PC-9 (cell line): ENCODE measurements at regions not wholly inside any gene's neighbourhood (a gene's known extent, or its start where the extent isn't known, plus 50 kb on each side); places are given as distances from the start of the nearest gene placed in this dataset.

Experiments used
- BruUV-seq: library from RNA; stranded (reverse); fragments of 400-500 nt; replicated peaks from 2 replicates; lab custom pipeline; 2021; lab: Mats Ljungman, UMichigan
- CTCF ChIA-PET: fragments of 300-600 bp; sonication (Branson Sonifier 250); formaldehyde crosslinking; loops from one replicate; lab custom pipeline; 2022; ENCODE audit warnings: antibody characterized with exemption; lab: Charles Lee
- POLR2A ChIA-PET: fragments of 300-600 bp; sonication (Branson Sonifier 250); formaldehyde crosslinking; loops from one replicate; lab custom pipeline; 2022; ENCODE audit warnings: antibody characterized with exemption; ENCODE audit not compliant: unreplicated experiment; lab: Charles Lee
- DNase-seq, 2 experiments: peaks; one replicate each; pipeline versions ENCODE4 v3.0.0 to v3.0.0-alpha.2; 2015 to 2022; ENCODE audit warnings: mixed read lengths in 1 of 2
- H2AFZ ChIP-seq: fragments of 200-600 bp; sonication (generic); 2 replicates; pipeline ENCODE4 v1.8.1; 2017; ENCODE audit warnings: antibody characterized with exemption
- H3F3A ChIP-seq: fragments of 200-600 bp; sonication (generic); 2 replicates; pipeline ENCODE4 v1.8.1; 2017; ENCODE audit warnings: antibody characterized with exemption, mild to moderate bottlenecking, low read depth; ENCODE audit not compliant: insufficient read depth
- H3K27ac ChIP-seq: fragments of 200-600 bp; sonication (generic); 2 replicates; pipeline ENCODE4 v1.6.1; 2016; ENCODE audit warnings: mixed run types
- H3K27me3 ChIP-seq: fragments of 200-600 bp; sonication (generic); 2 replicates; pipeline ENCODE4 v1.6.1; 2016; ENCODE audit warnings: low read depth, mixed run types; ENCODE audit not compliant: insufficient read depth
- H3K36me3 ChIP-seq: fragments of 200-600 bp; sonication (generic); 2 replicates; pipeline ENCODE4 v1.6.1; 2016; ENCODE audit warnings: low read depth, mixed run types
- H3K4me1 ChIP-seq: fragments of 200-600 bp; sonication (generic); replicated peaks from 2 replicates; pipeline ENCODE4 v1.6.1; 2016; ENCODE audit warnings: mixed run types; ENCODE audit not compliant: insufficient read depth
- H3K4me2 ChIP-seq: fragments of 200-600 bp; sonication (generic); 2 replicates; pipeline ENCODE4 v1.6.1; 2017; ENCODE audit warnings: mixed run types
- H3K4me3 ChIP-seq: fragments of 200-600 bp; sonication (generic); 2 replicates; pipeline ENCODE4 v1.6.1; 2016; ENCODE audit warnings: mixed run types
- H3K79me2 ChIP-seq: fragments of 200-600 bp; sonication (generic); 2 replicates; pipeline ENCODE4 v1.6.1; 2017; ENCODE audit warnings: low read depth, mixed run types
- H3K9me2 ChIP-seq: fragments of 200-600 bp; sonication (generic); 2 replicates; pipeline ENCODE4 v1.8.1; 2017; ENCODE audit warnings: mild to moderate bottlenecking; ENCODE audit not compliant: insufficient read depth
- H3K9me3 ChIP-seq: fragments of 200-600 bp; sonication (generic); 2 replicates; pipeline ENCODE4 v1.8.1; 2016; ENCODE audit warnings: low read depth; ENCODE audit not compliant: insufficient read depth
- H4K20me1 ChIP-seq: fragments of 200-600 bp; sonication (generic); 2 replicates; pipeline ENCODE4 v1.8.1; 2017; ENCODE audit not compliant: insufficient read depth
- EZH2 ChIP-seq: fragments of 200-600 bp; sonication (generic); IDR thresholded peaks from 2 replicates; pipeline ENCODE4 v1.8.0; 2017; ENCODE audit warnings: antibody characterized with exemption, low read depth
- intact Hi-C: fragments of 100-400 bp; cut with micrococcal nuclease; formaldehyde crosslinking; loops from one replicate; pipeline ENCODE4 v1.10.0; 2022; ENCODE audit not compliant: unreplicated experiment
- TF ChIP-seq, protein P1 (sequence below): fragments of 200-600 bp; sonication (generic); conservative IDR thresholded peaks from 2 replicates; pipeline ENCODE4 v1.6.1; 2017; ENCODE audit warnings: mixed run types, antibody characterized with exemption, mild to moderate bottlenecking, moderate library complexity

DNA sequence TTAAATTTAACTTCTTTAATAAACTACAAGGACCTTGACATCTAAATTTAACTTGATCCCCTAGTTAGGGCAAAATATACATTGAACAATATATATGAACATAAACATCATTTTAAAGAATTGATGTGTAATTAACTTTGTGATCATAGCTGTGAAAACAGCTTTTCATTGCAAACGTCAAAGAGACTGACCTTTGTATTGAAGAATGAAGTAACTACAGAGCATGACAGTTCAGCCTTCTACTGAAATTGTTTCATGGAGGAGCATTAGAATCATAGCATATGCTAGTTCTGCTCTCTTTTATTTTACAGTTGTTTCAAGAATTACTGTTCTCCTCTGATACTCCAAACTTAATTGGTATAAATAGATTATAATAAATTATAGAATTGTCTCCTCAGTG lies 123.4 kb upstream of the PRR20A start:
- no peaks in the 10 kb centered on the region for H3K9me3 ChIP-seq
- H3K27me3 ChIP-seq, result no peaks in the 10 kb centered on the region
- TF ChIP-seq, protein P1, sequence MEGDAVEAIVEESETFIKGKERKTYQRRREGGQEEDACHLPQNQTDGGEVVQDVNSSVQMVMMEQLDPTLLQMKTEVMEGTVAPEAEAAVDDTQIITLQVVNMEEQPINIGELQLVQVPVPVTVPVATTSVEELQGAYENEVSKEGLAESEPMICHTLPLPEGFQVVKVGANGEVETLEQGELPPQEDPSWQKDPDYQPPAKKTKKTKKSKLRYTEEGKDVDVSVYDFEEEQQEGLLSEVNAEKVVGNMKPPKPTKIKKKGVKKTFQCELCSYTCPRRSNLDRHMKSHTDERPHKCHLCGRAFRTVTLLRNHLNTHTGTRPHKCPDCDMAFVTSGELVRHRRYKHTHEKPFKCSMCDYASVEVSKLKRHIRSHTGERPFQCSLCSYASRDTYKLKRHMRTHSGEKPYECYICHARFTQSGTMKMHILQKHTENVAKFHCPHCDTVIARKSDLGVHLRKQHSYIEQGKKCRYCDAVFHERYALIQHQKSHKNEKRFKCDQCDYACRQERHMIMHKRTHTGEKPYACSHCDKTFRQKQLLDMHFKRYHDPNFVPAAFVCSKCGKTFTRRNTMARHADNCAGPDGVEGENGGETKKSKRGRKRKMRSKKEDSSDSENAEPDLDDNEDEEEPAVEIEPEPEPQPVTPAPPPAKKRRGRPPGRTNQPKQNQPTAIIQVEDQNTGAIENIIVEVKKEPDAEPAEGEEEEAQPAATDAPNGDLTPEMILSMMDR, result no peak
- BruUV-seq, result no TSS peak
- no peak overlapping the region for H3K27ac ChIP-seq
- no peaks in the 10 kb centered on the region for H3K4me1 ChIP-seq
- H2AFZ ChIP-seq, result no peak overlapping the region
- H3K4me3 ChIP-seq, result no peak overlapping the region
- intact Hi-C loops, result no loop called here
- no peaks in the 10 kb centered on the region for H3K79me2 ChIP-seq
- H3F3A ChIP-seq, result no peaks in the 10 kb centered on the region
- H3K4me2 ChIP-seq, result no peak overlapping the region
- no peaks in the 10 kb centered on the region for H4K20me1 ChIP-seq
- no peaks in the 10 kb centered on the region for H3K9me2 ChIP-seq
- ChIA-PET CTCF (no interaction called here), POLR2A (interaction anchor here (0.7 kb wide), 1 partner anchor 420 kb away, joined by 6 read pairs; no protein-coding TSS in a partner anchor)
- no peak for DNase-seq
- no peaks in the 10 kb centered on the region for H3K36me3 ChIP-seq

DNA sequence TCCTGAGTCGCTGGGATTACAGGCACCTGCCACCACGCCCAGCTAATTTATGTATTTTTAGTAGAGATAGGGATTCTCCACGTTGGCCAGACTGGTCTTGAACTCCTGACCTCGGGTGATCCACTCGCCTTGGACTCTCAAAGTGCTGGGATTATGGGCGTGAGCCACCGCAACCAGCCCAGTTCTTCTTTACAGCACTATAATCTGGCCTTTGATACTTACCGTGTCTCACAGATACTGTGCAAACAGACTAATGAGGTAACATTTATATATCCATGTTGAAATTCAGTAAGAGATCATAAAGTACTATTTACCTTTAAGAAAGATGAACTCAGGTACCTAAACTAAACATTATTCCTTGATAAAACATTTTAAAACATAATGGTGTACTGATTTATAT lies 121.8 kb upstream of the PRR20A start:
- H3K9me3 ChIP-seq, result no peaks in the 10 kb centered on the region
- H3K79me2 ChIP-seq, result no peaks in the 10 kb centered on the region
- H3K27ac ChIP-seq, result no peak overlapping the region
- H2AFZ ChIP-seq, result no peak overlapping the region
- BruUV-seq, result no TSS peak
- no peaks in the 10 kb centered on the region for H3K27me3 ChIP-seq
- H3K4me2 ChIP-seq, result no peak overlapping the region
- DNase-seq, result no peak
- TF ChIP-seq EZH2, result no peak
- TF ChIP-seq, protein P1, result no peak
- H3K36me3 ChIP-seq, result no peaks in the 10 kb centered on the region
- no peaks in the 10 kb centered on the region for H4K20me1 ChIP-seq
- intact Hi-C loops, result no loop called here
- H3K4me3 ChIP-seq, result no peak overlapping the region
- H3K9me2 ChIP-seq, result no peaks in the 10 kb centered on the region
- POLR2A ChIA-PET, result no interaction called here
- no peaks in the 10 kb centered on the region for H3F3A ChIP-seq
- CTCF ChIA-PET, result no interaction called here
- no peaks in the 10 kb centered on the region for H3K4me1 ChIP-seq

DNA sequence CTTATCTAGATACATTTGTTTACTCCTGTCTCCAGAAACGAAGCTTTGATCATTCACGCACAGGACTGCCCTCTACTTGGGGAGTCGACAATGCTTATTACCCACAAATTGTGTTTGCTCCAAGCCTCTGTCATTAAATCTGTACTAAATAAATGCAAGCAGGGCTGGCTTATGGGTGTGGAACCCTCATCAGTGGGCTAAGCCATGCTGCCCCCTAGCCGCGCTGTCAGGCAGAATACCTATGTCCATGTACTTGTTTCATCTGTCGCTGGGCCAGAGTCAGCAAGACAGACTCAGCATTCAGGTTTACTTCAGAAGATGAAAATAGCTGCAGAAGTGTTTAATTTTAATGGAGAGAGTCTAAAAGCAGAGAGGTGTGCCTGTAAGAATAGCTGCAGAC lies 110.0 kb upstream of the PRR20A start:
- Histone ChIP-seq H3F3A (no peaks in the 10 kb centered on the region), H3K27ac (no peak overlapping the region), H4K20me1 (no peaks in the 10 kb centered on the region), H3K9me2 (no peaks in the 10 kb centered on the region), H3K4me1 (no peaks in the 10 kb centered on the region), H3K27me3 (no peaks in the 10 kb centered on the region), H3K9me3 (no peaks in the 10 kb centered on the region), H3K79me2 (no peaks in the 10 kb centered on the region), H3K36me3 (no peaks in the 10 kb centered on the region), H2AFZ (no peak overlapping the region), H3K4me2 (no peak overlapping the region), H3K4me3 (no peak overlapping the region)
- no peak for TF ChIP-seq EZH2
- TF ChIP-seq, protein P1, result no peak
- peak in 1 of 2 experiments; percentile 0 for DNase-seq
- BruUV-seq, result no TSS peak
- POLR2A ChIA-PET, result no interaction called here
- CTCF ChIA-PET, result no interaction called here
- intact Hi-C loops, result no loop called here
